HG02759 (cell line): ENCODE measurements at regions not wholly inside any gene's neighbourhood (a gene's known extent, or its start where the extent isn't known, plus 50 kb on each side); places are given as distances from the start of the nearest gene placed in this dataset.
"Not testable (repeated sequence)": the region's sequence is repeated elsewhere in the genome, so short reads cannot be mapped to it uniquely, and the experiment has no call there.

ENCODE experiments used
- ATAC-seq: cut with Tn5 transposase; IDR thresholded peaks from one replicate; pipeline ENCODE4 v1.9.1; 2021; ENCODE audit warnings: mild to moderate bottlenecking, moderate library complexity; ENCODE audit not compliant: unreplicated experiment

DNA sequence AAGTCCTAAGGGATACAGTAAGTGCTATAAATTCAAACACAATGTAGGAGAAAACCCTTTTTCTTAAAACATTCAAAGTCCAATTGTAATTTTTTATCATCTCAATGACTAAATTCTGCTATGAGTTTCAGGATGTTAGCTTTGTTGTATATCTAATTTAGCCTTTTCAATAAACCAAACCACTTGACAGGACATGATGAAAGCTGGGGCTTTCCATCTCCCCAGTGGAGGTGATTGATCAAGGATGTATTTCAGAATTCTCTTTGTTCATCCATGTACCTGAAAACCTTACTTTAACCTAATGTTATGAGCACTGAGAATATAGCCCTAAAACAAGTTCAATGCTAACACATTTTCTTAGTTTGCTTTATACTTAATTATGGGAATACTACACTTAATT is 639.0 kb upstream of the ITGA1 start:
- no peak for ATAC-seq

DNA sequence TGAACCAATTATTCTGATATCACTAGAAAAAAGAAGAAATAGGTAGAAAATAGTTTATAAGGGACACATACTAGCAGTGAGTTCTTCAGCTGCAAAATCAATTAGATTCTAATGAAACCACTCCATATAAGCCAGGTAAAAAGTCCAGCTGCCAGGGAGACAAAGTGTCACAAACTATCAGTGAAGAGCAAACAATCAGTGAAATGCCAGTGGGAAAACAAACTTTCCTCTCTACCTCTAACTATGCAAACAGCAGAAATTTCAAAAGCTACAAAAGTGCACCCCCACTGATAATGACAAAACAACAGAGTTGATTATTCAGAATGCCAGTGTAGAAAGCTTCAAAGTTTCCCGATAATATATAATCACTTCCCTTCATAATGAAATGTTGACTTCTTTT is 637.2 kb upstream of the ITGA1 start:
- no peak for ATAC-seq

DNA sequence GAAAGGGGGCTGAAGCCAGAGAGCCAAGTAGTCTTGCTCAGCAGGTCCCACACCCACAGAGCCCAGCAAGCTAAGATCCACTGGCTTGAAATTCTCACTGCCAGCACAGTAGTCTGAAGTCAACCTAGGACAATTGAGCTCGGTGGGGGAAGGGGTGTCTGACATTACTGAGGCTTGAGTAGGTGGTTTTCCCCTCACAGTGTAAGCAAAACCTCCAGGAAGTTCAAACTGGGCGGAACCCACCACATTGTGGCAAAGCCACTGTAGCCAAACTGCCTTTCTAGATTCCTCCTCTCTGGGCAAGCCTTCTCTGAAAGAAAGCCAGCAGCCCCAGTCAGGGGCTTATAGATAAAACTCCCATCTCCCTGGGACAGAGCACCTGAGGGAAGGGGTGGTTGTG is 630.9 kb upstream of the ITGA1 start:
- ATAC-seq: not testable (repeated sequence)

DNA sequence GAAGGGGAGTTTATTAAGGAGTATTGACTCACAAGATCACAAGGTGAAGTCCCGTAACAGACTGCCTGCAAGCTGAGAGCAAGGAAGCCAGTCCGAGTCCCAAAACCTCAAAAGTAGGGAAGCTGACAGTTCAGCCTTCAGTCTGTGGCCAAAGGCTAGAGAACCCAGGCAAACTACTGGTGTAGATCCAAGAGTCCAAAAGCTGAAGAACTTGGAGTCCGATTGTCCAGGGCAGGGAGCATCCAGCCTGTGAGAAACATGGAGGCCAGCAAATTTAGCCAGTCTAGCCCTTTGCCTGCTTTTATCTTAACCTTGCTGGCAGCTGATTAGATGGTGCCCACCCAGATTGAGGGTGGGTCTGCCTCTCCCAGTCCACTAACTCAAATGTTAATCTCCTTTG is 621.9 kb upstream of the ITGA1 start:
- ATAC-seq: not testable (repeated sequence)

DNA sequence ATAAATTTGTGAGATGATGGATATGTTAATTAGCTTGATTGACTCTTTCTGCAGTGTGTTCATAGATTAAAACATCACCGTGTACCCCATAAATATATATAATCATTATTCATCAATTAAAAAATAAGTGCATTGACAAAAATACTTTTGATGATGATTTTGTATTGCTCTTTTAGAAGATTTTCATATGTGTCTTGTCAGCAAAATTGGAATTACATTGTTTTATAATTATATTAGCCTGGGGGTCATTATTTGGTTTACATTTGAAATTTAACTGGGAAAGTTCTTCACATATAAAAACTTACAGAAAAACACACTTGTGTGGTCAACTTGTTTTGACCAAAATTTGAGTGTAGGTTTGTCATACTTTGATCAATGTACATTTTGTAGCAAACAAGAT is 614.6 kb upstream of the ITGA1 start:
- no peak for ATAC-seq

DNA sequence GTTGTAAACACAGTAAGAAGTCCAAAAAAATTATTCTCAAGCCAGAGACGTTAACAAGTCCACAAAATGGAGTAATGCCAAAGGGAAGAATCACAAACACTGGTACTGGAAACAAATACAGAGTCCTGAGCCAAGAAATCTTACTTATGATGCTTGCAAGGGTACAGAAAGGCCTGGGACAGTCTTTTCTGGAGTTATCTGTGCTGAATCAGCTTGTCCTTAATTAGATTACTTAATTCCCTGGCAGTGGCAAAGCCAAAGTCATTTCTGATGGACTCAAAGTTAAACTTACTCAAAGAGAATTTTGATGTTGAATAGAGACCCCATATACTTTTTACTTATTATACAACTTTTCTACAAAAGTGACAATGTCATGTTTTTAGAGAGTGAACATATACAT is 610.5 kb upstream of the ITGA1 start:
- no peak for ATAC-seq

DNA sequence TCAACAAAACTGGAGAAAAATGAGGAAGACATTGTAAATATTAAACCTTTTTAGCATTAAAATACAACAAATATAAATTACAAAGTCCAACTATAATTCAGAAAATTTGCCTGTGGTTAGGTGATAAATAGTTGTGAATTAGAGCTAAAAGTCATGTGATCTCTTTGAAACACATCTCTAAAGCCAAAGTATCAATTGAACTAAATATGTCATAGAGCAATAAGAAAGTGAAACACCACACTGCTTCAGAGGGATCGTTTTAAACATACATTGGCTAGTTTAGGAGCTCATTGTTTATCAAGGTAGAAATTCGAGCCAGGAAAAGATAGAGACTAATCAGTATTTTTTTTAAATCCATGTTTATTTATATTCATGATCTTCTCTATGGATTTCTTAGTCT is 606.3 kb upstream of the ITGA1 start:
- no peak for ATAC-seq

DNA sequence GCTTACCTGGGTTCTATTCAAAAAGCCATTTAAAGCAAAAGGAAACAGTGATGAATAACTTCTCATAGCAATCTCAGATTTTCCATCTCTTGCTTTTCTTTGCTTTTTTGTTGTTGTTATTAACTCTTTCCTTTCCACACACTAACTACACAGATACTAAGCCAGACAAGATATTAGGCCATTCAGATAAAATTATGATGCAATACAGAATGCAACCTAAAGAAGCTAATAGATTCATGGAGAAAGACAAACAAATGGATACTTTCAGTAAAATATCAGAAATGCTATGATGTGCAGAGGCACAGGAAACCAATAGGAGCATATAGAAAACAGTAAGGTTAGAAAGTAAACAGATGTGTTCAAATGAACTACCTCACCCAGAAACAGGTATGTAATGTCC is 597.0 kb upstream of the ITGA1 start:
- no peak for ATAC-seq

DNA sequence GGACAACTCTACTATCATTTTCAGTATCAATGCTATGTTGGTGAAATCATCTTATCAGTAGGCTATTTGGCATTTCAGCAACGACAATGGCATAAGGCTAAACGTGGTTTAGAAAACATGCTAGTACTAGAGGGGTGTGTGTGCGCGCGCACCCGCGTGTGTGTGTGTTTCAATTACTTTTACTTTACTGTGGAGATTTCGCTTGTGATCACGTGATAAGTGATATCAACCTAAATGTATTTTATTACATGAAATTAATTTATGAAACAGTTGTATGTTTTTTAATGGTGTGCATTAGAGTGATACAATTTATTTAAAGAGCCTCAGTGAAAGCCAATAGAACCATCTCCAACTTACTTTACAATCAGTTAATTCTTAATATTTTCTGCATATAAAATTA is 587.9 kb upstream of the ITGA1 start:
- ATAC-seq: no peak

DNA sequence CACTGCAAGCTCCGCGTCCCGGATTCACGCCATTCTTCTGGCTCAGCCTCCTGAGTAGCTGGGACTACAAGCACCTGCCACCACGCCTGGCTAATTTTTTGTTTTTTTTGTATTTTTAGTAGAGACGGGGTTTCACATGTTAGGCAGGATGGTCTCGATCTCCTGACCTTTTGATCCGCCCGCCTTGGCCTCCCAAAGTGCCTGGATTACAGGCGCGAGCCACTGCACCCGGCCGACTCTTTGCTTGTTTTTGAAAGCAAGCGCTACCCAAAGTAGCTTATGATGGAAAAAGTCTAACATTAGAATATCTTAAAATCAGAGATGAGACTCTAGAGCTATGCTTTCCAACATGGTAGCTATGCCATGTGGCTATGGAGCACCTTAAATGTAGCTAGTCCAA is 585.5 kb upstream of the ITGA1 start:
- no peak for ATAC-seq

DNA sequence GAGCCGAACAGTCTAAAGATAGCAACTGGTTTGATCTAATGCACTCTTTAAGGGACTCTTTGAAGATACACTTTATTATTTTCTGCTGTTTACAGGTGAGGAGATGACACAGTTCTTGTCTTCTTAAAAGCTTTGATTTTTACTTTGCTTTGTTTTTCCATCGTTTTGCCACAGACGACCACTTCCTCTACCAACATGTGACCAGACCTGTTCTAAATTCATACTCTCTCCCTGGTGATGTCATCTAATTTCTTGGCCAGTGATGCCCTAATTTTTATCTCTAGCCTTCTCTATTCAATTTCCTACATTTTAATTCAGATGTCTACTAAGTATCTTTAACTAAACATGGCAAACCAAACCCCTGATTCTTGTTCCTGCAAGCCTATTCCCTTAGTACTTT is 583.4 kb upstream of the ITGA1 start:
- ATAC-seq: no peak
